Activated naive CD4-positive, alpha-beta T cell treated with Interleukin-2 at 50 U/mL for 16 hours (primary cell): ENCODE measurements at regions not wholly inside any gene's neighbourhood (a gene's known extent, or its start where the extent isn't known, plus 50 kb on each side); places are given as distances from the start of the nearest gene placed in this dataset.

Source experiments
- DNase-seq: peaks from one replicate; pipeline ENCODE4 v3.0.0-alpha.2; 2020

DNA sequence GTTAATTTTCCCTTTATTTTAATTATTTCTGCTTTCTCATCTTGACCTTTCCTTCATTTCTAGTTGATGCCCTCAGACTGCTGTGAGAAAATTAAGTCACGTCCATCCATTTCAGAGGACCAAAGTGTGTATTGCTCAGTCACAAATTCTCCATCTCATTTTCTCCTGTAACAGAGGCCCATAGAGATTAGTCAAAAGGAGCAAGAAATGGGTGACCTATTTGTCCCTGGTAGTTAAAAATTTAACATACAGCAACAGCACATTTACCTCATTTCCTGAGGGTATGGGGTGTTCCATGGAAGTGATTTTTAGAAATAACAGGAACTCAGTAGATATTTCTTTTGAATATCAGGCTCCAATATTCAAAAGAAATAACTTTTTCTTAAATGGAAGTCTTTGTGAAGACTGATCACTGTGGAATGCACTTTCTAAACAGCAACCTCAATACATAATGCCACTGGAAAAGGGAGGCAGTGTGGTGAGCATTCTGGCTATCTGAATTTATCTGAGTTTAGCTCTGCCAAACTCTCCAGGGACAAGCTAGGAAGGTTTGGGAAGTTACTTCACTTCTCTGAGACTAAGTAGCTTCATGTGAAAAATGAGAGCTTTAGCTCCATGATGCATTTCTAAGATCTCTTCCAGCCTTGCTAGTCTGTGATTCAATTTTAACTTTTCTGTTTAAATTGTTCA, 808.2 kb downstream of the SQOR start:
- no peak for DNase-seq

DNA sequence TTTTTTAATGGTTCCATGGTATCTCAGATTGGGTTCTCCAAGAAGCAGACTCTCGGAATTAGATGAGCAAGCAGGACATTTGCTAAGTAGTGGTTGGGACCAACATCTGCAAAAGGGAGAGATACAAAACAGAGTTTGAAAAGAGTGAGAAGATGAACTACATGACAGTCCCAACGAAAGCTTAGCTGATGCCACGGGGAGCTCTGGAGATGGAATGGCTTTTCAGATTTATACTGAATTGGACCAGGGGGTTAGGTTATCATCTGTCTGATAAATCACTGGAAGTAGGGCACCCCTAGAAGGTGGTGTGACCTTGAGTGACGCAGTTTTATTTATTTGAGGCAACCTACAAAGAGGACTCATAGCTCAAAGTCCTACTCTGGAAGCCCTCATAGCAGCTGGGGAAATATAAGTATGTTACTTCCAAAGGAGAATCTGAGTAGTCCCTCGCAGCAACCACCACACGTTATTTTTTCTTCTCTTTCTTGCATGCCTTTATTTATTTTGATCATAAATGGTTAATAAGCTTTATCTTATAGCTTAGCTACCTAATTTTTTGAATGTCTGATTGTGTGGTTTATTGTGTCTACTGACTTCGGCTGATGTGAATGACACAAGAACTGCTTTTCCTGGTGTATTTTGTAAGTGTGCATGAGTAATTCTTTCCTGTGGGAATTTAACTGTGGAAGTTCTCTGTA, 815.4 kb downstream of the SQOR start:
- no peak for DNase-seq

- DNase-seq: no peak
These were observed 816.0 kb downstream of the SQOR start for GRCh38 chr15:46450810-46451182.

- no peak for DNase-seq
These were observed 817.5 kb downstream of the SQOR start for GRCh38 chr15:46452297-46452820.

- DNase-seq: no peak
These were observed 821.6 kb downstream of the SQOR start for GRCh38 chr15:46456456-46456855.

DNA sequence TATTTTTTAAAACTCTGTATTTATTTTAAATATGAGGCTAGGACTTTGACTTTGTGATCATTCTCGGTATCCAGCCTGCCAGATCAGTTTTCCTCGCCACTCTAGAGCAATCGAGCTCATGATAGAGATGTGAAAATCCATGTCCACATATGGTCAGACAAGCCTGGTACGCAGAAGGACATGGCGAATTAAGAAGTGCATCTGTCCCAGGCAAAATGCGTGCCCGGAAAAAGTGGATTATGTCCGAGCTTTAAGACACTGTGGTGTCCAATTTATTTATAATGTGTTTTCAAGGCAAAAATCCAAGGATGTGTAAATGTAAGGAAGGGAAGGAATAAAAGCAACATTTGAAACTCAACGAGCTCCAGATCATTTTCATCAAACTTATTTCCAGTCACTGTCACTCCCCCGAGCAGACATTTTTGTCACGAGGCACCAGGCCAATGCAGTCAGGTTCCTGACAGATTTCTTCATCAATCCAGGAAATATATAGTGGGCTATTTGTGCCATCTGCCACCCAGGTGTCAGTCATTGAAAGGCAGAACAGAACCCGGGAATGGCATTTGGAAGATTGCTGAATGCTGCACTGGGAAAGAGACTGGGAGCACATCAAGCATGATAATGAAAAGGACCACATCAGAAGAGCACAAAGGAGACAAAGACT, 825.7 kb downstream of the SQOR start:
- no peak for DNase-seq

DNA sequence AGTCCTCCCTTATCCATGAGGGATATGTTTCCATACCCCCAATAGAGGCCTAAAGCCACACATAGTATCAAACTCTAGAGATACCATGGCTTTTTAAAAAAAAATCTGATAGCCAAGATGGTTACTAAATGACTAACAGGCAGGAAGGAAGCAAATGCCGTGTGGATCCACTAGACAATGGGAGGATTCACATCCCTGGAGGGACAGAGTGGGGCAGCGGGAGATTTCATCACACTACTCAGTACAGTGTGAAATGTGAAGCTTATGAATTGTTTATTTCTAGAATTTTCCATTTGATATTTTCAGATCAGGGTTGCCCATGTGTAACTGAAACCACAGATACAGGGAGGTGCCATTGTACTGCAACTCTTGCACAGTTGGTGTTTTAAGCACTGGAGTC, 826.6 kb downstream of the SQOR start:
- no peak for DNase-seq

DNA sequence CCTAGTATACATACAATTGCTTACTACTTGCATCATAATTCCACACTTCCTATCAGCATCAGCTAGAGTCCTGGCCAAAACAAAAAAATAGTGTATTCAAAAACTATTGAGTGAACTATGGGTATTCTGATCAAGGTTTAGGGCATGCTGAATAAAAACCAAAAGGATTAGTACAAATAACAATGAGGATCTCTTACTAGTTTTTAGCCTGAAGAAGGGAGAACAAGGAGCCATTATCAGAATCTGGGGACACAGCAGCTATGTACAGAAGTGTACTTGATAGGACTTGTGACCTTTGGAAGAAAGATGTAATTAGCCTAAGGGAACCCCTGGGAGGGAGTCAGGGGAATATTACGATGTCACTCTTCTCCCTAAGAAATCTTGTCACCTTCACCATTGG, 832.2 kb downstream of the SQOR start:
- DNase-seq: no peak

DNA sequence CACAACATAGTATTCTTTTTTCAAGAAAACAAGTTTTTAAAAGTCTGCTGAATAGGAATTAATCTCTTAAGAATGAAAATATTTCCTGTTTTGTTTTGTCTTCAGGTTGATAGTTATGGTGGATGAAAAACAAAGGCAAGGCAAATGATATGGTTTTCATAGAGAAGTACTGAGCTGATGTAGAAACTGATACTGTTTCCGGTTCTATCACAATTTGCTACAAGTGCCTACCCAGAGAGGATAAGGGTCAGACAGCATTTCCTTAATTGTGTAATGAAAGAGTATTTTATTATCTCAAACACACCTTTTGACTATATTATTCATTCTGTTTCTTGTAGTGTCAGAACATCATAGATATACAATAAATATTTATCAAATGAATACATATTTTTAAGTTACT, 836.3 kb downstream of the SQOR start:
- no peak for DNase-seq

DNA sequence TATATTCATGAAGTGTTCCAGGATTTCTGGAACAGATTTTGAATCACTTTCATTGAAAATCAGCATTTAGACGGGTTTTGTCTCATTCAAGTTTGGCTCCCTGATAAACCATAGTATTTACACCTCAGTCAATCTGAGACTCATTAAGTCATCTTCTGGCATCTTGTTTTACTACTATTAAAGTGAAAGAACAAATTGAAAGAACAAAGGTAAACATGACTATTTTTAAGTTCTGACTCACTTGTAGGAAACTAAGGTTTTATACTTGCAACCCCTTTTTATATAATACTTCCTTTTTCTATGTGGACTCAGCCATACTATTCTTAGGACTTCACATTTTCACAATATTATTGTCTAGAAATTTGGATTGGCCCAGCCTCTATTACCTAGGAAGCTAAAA, 854.4 kb downstream of the SQOR start:
- no peak for DNase-seq

DNA sequence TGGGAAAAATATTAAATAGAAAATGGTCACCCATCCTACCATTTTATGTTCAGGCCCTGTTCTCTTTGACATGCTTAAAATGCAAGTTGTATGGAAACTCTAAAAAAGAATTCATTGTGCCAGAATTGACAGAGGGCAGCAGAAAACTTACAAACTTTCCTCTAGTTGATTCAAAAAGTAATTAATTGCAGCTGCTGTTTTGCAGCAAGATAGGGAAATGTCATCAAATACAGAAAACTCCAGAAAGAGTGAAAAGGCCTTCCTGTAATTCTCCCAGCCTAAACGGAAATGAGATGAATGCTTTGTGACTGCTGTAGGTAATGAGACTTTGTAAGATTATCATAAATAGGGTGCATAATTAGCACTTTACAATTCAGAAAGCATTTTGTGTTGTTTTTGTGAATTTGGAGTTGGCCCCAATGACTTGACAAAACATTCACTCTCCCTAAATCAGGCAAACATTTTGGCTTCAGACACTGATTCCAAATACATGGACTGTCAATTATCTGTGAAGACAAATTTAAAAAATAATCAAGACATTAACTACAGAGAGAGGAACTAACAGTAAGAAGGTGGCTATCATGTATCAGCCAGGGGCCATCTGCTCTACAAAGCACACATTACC, 861.8 kb downstream of the SQOR start:
- no peak for DNase-seq

- no peak for DNase-seq
These were observed 867.8 kb downstream of the SQOR start for GRCh38 chr15:46502667-46503066.

DNA sequence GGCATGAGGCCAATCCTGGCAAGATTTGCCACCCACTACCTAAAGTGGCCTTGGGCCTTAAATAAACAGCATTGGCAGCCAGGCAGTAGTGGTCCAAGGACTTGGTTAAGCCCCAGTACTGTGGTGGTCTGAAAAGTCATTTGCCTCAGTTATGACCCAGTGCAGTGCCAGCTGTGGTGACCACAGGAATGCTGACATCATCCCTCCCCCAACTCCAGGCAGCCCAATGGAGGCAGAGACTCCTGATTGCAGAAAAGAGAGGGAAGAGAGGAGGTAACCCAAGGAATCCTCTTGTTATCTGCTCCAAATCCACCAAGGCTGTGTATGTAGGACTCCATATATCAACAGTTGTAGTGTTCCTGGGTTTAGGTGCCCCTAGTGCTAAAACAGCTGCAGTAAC, 883.6 kb downstream of the SQOR start:
- no peak for DNase-seq

GRCh38 chr15:46523701-46524100, 888.9 kb downstream of the SQOR start:
- DNase-seq: no peak

DNA sequence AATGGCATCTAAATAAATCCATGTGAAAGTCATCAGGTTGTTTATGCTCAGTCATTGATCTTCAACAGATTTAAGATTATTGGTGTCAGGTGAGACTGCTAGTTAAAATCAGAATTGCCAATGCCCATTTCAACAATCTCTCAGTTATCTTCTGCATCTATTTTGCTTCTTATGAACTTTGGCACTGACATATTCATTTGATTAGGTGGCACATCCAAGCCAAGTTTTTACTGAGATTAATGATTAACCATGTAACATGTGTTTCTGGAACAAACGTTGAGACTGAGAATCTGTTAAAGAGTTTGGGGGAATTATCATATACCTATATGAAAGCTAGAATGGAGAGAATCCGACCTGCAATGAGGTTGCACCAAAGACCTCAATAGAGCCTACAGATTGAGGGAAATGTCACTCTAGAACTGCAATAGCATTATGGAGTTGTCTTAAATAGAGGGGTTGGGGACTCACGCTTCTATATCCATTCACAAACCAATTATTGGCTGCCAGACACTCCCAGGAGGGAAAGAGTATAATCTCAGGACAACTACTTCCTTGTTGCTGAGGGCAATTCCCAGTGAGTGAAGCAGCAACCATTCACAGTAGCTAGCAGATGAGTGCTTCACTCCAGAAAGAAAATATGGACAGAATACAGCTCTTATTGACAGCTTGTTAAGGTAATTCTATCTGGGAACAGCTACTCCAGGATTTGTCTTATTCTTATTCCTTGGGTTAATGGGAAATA, 891.3 kb downstream of the SQOR start:
- DNase-seq: no peak

DNA sequence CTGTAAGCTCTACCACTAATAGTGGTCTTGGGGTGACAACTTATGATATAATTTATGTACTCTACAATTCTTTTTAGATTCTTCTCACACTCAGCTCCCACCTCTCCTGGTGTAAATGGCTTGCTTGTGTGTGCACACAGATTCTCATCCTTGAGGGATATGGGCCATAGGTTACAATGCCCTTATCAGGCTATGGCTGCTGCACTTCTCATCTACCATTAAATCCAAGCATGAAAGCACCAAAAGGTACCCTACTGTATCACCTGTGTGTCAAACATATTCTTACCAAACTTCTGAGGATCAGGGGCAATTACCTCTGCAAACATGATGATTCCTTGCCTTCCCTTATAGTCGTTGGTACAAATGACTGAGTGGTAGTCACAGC, 891.9 kb downstream of the SQOR start:
- DNase-seq: no peak

- no peak for DNase-seq
These were observed 908.8 kb downstream of the SQOR start for GRCh38 chr15:46543626-46544025.

DNA sequence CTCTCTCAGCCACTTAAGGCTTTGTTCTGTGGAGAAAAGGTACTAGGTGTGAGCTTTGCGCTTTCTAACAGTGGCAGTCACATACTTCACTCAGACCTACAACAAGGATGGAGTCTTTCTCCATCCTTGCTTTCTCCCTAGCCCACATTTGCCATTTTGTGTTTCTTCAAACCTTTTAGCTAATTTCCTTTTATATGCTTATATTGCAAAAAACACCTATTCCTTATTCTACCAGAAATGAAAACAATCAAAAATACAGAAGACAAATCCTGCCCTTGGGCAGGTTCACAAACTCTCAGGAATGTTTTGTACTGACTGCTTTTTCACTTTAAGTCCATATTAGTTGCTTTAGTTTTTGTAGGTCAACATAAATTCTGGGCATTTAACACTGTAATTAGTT, 914.2 kb downstream of the SQOR start:
- DNase-seq: no peak

- no peak for DNase-seq
These were observed 917.5 kb downstream of the SQOR start for GRCh38 chr15:46552316-46552715.

DNA sequence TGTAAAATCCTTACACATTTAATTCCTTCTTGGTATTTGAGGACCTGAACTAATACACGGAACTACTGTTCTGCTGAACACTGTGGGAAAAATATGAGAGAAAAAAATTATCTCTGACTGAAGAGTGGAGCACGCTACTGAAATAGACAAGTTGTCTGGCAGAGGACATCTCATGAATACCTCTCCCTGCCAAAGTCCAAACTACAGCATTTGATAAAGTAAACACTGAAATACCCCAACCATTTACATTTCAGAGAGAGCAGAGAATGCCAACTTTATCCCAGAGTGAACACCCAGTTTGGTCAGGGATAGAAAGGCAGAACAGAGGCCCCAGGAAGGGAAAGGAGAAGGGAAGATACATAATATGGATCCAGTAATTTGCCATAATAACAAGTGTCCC, 920.7 kb downstream of the SQOR start:
- no peak for DNase-seq

DNA sequence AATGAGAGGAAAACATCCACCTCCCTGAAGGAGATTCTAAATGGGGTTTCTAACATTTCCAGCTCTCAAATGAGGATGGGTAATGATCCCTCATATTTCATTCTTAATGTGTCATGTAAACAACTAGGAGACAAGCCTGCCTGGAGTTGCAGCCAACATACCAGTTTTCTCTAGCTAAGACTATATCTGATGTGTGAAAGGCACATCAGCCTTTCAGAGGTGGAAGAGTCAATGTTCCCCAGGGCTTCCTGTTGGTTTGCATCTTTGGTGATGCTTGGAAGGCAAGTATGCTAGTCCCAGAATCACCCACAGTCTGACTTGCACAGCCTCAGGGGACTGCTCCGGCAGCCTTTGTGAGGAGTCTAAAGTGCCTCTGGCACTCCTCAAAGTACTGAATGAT, 921.2 kb downstream of the SQOR start:
- DNase-seq: no peak

DNA sequence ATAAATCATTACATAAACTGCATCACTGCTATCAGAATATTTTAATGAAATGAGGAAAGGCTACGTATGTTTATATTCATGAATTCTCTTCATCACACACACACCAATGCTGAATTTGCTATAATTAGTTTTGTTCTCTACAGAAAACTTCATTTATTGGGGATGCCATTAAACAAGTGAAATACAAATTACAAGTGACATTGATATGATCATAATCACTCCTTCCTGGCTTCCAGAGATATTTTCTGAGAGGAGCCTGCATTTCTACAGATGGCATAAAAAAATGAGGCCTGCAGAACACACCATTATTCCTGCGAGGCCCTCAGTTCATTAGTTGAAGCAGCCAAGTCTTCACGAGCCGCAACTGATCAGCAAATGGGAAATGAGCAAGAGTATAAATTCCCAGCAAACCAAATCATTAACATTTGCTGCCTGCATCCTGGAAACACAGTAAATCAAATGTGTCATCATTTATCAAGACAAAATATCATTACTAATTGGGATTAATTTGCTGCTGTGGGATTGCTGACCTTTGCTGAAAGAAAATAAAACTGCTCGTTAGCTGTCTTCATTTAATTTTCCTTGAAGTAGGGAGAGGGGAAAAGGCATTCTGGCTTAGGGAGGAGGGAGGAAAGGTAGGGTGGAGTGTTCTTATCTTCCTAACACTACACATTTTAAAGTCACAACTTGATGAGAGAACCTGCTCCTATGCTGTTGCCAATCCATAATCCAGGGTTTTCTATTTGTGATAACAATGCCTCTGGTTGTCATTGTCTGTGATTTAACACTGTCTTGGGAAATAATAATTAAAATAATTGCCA, 921.9 kb downstream of the SQOR start:
- DNase-seq: no peak
